A549 (cell line): ENCODE measurements at regions not wholly inside any gene's neighbourhood (a gene's known extent, or its start where the extent isn't known, plus 50 kb on each side); places are given as distances from the start of the nearest gene placed in this dataset.

Experiments used
- ATAC-seq, 2 experiments: fragments of 200-7000 bp in 1 of 2; fragments of >200 bp in 1 of 2; cut with Nextera tagmentation in 1 of 2; cut with Tn5 transposase in 1 of 2; 3 replicates each; pipeline versions ENCODE4 v1.8.0 to v1.9.1; 2018 to 2020; ENCODE audit warnings: mild to moderate bottlenecking in 1 of 2, moderate library complexity in 1 of 2
- CTCF ChIA-PET: fragments of 300-600 bp; sonication (Branson Sonifier 250); formaldehyde crosslinking; extraction: SDS; loops from one replicate; lab custom pipeline; 2021; ENCODE audit warnings: antibody characterized with exemption, inconsistent platforms; lab: Yijun Ruan, JAX
- POLR2A ChIA-PET: fragments of 350-600 bp; formaldehyde crosslinking; extraction: SDS; loops from one replicate; lab custom pipeline; 2021; ENCODE audit warnings: antibody characterized with exemption, inconsistent platforms; lab: Yijun Ruan, JAX
- DNase-seq, 2 experiments: peaks; one replicate each; pipeline versions ENCODE4 v3.0.0 to v3.0.0-alpha.2; 2011 to 2016; ENCODE audit warnings: low read depth in 1 of 2, low spot score in 1 of 2
- FAIRE-seq: peaks from 2 replicates; lab custom pipeline; 2011; peaks lifted over from hg19 to GRCh38; lab: Jason Lieb, UNC
- H3K27ac ChIP-seq, 2 experiments: fragments of >200 bp; sonication (Bioruptor Twin); formaldehyde crosslinking; 3 replicates each; pipeline ENCODE4 v1.5.1; 2016 to 2017
- H3K4me1 ChIP-seq: fragments of >200 bp; sonication (Bioruptor Twin); formaldehyde crosslinking; 3 replicates; pipeline ENCODE4 v1.6.1; 2016
- H3K4me2 ChIP-seq: fragments of >200 bp; sonication (Bioruptor Twin); formaldehyde crosslinking; 3 replicates; pipeline ENCODE4 v1.6.1; 2016
- H3K4me3 ChIP-seq: fragments of >200 bp; sonication (Bioruptor Twin); formaldehyde crosslinking; 3 replicates; pipeline ENCODE4 v1.5.1; 2016
- H3K9me3 ChIP-seq: fragments of >200 bp; sonication (Bioruptor Twin); formaldehyde crosslinking; 3 replicates; pipeline ENCODE4 v1.6.1; 2016
- BHLHE40 ChIP-seq: IDR thresholded peaks from 2 replicates; pipeline ENCODE4 v1.6.1; 2012; ENCODE audit warnings: low read depth, low read length, inconsistent platforms
- CBX8 ChIP-seq: fragments of 200-600 bp; sonication (generic); IDR thresholded peaks from 2 replicates; pipeline ENCODE4 v1.6.1; 2016
- CHD2 ChIP-seq: fragments of 150-350 bp; IDR thresholded peaks from 2 replicates; pipeline ENCODE4 v1.6.1; 2014; ENCODE audit warnings: low read length; ENCODE audit not compliant: partially characterized antibody
- CHD4 ChIP-seq: fragments of 200-600 bp; sonication (generic); IDR thresholded peaks from 2 replicates; pipeline ENCODE4 v1.6.1; 2016; ENCODE audit warnings: antibody characterized with exemption, mild to moderate bottlenecking, borderline replicate concordance
- EHMT2 ChIP-seq: fragments of 200-600 bp; sonication (generic); IDR thresholded peaks from 2 replicates; pipeline ENCODE4 v1.6.1; 2016; ENCODE audit warnings: antibody characterized with exemption, low read depth, mild to moderate bottlenecking, moderate library complexity
- EP300 ChIP-seq, 2 experiments: fragments of >200 bp; sonication (Bioruptor Twin); formaldehyde crosslinking; IDR thresholded peaks; 2 replicates in 1 of 2; 3 replicates in 1 of 2; pipeline ENCODE4 v1.6.1; 2016 to 2017
- ESRRA ChIP-seq: fragments of 150-350 bp; IDR thresholded peaks from 2 replicates; pipeline ENCODE4 v1.6.1; 2014; ENCODE audit warnings: mild to moderate bottlenecking, low read length, borderline replicate concordance
- FOXS1 ChIP-seq: fragments of 250-450 bp; sonication (Bioruptor Pico); IDR thresholded peaks from 2 replicates; pipeline ENCODE4 v1.5.0; 2020; ENCODE audit warnings: mild to moderate bottlenecking, moderate library complexity
- HDAC2 ChIP-seq: fragments of 200-600 bp; sonication (generic); IDR thresholded peaks from 2 replicates; pipeline ENCODE4 v1.6.1; 2016
- HEYL ChIP-seq: fragments of 250-450 bp; sonication (Bioruptor Pico); IDR thresholded peaks from 2 replicates; pipeline ENCODE4 v1.8.0; 2021; ENCODE audit warnings: mild to moderate bottlenecking, moderate library complexity
- HOXB5 ChIP-seq: fragments of 250-450 bp; sonication (Bioruptor Pico); IDR thresholded peaks from 2 replicates; pipeline ENCODE4 v1.5.0; 2020; ENCODE audit warnings: mild to moderate bottlenecking, moderate library complexity
- JUN ChIP-seq, 2 experiments: fragments of >200 bp; sonication (Bioruptor Twin); formaldehyde crosslinking; IDR thresholded peaks; 2 replicates in 1 of 2; 3 replicates in 1 of 2; pipeline ENCODE4 v1.6.1; 2016 to 2017
- KDM1A ChIP-seq: fragments of 200-600 bp; sonication (generic); IDR thresholded peaks from 2 replicates; pipeline ENCODE4 v1.6.1; 2016; ENCODE audit warnings: low read depth, mild to moderate bottlenecking
- MAZ ChIP-seq: fragments of 150-350 bp; IDR thresholded peaks from 2 replicates; pipeline ENCODE4 v1.6.1; 2014; ENCODE audit warnings: antibody characterized with exemption, low read depth, low read length, borderline replicate concordance
- NFE2L2 ChIP-seq: fragments of 150-350 bp; conservative IDR thresholded peaks from 2 replicates; pipeline ENCODE4 v1.6.1; 2014; ENCODE audit warnings: low read length
- NPAS2 ChIP-seq: fragments of 250-450 bp; sonication (Bioruptor Pico); IDR thresholded peaks from 2 replicates; pipeline ENCODE4 v1.8.0; 2022; ENCODE audit warnings: mild to moderate bottlenecking, moderate library complexity, borderline replicate concordance
- NR3C1 ChIP-seq: fragments of >200 bp; sonication (Bioruptor Twin); formaldehyde crosslinking; IDR thresholded peaks from 3 replicates; pipeline ENCODE4 v1.6.1; 2017
- POLR2A ChIP-seq: IDR thresholded peaks from 2 replicates; pipeline ENCODE4 v1.6.1; 2012; ENCODE audit warnings: mild to moderate bottlenecking, low read length
- RAD21 ChIP-seq, 2 experiments: fragments of >200 bp in 1 of 2; sonication (Bioruptor Twin) in 1 of 2; formaldehyde crosslinking in 1 of 2; IDR thresholded peaks in 1 of 2; conservative IDR thresholded peaks in 1 of 2; 2 replicates in 1 of 2; 3 replicates in 1 of 2; pipeline ENCODE4 v1.6.1; 2012 to 2018; ENCODE audit warnings: inconsistent platforms in 1 of 2
- RFX5 ChIP-seq: fragments of 450-650 bp; IDR thresholded peaks from 2 replicates; pipeline ENCODE4 v1.7.1; 2014; ENCODE audit warnings: antibody characterized with exemption, mild to moderate bottlenecking, moderate library complexity
- RNF2 ChIP-seq: fragments of 200-600 bp; sonication (generic); IDR thresholded peaks from 2 replicates; pipeline ENCODE4 v1.6.1; 2016; ENCODE audit warnings: low read depth, mild to moderate bottlenecking, antibody characterized with exemption, moderate library complexity, borderline replicate concordance
- TFCP2L1 ChIP-seq: fragments of 250-450 bp; sonication (Bioruptor Pico); IDR thresholded peaks from 2 replicates; pipeline ENCODE4 v1.5.0; 2021; ENCODE audit warnings: mild to moderate bottlenecking
- TP53 ChIP-seq: fragments of 250-450 bp; sonication (Bioruptor Pico); IDR thresholded peaks from 2 replicates; pipeline ENCODE4 v1.5.0; 2021; ENCODE audit warnings: mild to moderate bottlenecking, moderate library complexity
- WGBS: methylation state at CpG from one replicate; pipeline ENCODE4 v1.1.6; 2017; ENCODE audit errors: missing lambda C conversion rate; 5-methylcytosine and 5-hydroxymethylcytosine counted together
- TF ChIP-seq, protein P1 (sequence below): fragments of 250-450 bp; sonication (Bioruptor Pico); IDR thresholded peaks from 2 replicates; pipeline ENCODE4 v1.5.0; 2021; ENCODE audit warnings: mild to moderate bottlenecking, moderate library complexity, borderline replicate concordance
- TF ChIP-seq, protein P2 (sequence below): IDR thresholded peaks from 2 replicates; pipeline ENCODE4 v1.6.1; 2012
- TF ChIP-seq, protein P3 (sequence below): fragments of 200-600 bp; sonication (generic); IDR thresholded peaks from 2 replicates; pipeline ENCODE4 v1.6.1; 2016; ENCODE audit warnings: antibody characterized with exemption, mild to moderate bottlenecking, moderate library complexity
- TF ChIP-seq, protein P4 (sequence below): fragments of 450-650 bp; IDR thresholded peaks from 2 replicates; pipeline ENCODE4 v1.6.1; 2014; ENCODE audit warnings: antibody characterized with exemption
- TF ChIP-seq, protein P5 (sequence below): IDR thresholded peaks from 2 replicates; pipeline ENCODE4 v1.6.1; 2012; ENCODE audit warnings: low read depth, borderline replicate concordance

DNA sequence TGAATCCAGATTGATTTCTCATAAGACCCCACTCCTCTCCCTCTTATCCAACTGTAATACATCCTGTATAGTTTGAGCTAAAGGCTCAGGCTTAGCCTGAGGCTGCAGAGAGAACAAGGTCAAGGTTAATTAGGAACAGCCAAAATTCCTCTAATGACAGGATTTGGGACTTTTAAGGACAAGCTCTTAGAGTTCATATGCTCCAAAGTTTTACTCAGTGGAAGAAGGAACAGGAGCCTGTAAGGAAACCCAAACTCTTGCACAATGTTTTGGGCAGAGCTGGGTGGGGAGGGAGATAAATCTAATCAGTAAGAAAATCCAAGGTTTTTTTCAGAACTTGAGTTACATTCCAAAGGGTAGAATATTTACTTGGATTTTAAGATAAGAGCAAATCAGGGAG, 238.8 kb downstream of the QDPR start:
- H3K4me2 ChIP-seq: no peak overlapping the region
- no peak overlapping the region for H3K27ac ChIP-seq
- CTCF ChIA-PET: no interaction called here
- no peaks in the 10 kb centered on the region for H3K4me1 ChIP-seq
- TF ChIP-seq FOXS1 (CRISPR knock-in tag) (no peak), MAZ (no peak), HOXB5 (CRISPR knock-in tag) (no peak), HEYL (no peak), ESRRA (no peak), CHD2 (no peak), RNF2 (no peak), RFX5 (no peak), JUN (IDR thresholded peaks at IDR 0.05) (no peak), NR3C1 (no peak), NFE2L2 (no peak), KDM1A (no peak)
- TF ChIP-seq, protein P1, sequence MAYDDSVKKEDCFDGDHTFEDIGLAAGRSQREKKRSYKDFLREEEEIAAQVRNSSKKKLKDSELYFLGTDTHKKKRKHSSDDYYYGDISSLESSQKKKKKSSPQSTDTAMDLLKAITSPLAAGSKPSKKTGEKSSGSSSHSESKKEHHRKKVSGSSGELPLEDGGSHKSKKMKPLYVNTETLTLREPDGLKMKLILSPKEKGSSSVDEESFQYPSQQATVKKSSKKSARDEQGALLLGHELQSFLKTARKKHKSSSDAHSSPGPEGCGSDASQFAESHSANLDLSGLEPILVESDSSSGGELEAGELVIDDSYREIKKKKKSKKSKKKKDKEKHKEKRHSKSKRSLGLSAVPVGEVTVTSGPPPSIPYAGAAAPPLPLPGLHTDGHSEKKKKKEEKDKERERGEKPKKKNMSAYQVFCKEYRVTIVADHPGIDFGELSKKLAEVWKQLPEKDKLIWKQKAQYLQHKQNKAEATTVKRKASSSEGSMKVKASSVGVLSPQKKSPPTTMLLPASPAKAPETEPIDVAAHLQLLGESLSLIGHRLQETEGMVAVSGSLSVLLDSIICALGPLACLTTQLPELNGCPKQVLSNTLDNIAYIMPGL (CRISPR knock-in tag): no peak
- TF ChIP-seq, protein P2, sequence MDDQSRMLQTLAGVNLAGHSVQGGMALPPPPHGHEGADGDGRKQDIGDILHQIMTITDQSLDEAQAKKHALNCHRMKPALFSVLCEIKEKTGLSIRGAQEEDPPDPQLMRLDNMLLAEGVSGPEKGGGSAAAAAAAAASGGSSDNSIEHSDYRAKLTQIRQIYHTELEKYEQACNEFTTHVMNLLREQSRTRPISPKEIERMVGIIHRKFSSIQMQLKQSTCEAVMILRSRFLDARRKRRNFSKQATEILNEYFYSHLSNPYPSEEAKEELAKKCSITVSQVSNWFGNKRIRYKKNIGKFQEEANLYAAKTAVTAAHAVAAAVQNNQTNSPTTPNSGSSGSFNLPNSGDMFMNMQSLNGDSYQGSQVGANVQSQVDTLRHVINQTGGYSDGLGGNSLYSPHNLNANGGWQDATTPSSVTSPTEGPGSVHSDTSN: no peak
- H3K4me3 ChIP-seq: no peak overlapping the region
- ATAC-seq (no peak), DNase-seq (no peak), FAIRE-seq (no peak)
- POLR2A ChIA-PET: no interaction called here
- H3K9me3 ChIP-seq: no peaks in the 10 kb centered on the region

DNA sequence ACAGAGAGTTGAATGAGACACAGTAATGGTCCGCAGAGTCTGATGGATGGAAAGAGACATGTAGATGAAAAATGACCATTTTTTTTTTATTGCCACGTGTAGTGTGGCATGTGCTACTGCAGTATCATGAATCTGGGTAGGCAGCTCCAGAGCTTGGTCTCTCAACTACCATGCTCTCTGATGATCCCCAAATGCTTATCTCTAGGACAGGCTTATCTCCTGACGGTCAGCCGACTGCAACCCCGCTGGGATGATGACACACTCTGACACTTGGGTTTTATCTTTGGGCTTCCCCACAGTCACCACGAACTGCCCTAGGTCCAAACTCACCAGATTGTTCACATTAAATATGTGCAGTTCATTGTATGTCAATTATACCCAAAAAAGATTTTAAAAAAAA, 239.7 kb downstream of the QDPR start:
- H3K4me2 ChIP-seq: no peak overlapping the region
- FAIRE-seq: no peak
- WGBS: 2% methylated on average over 5 of the region's 6 CpGs
- TF ChIP-seq, protein P3, sequence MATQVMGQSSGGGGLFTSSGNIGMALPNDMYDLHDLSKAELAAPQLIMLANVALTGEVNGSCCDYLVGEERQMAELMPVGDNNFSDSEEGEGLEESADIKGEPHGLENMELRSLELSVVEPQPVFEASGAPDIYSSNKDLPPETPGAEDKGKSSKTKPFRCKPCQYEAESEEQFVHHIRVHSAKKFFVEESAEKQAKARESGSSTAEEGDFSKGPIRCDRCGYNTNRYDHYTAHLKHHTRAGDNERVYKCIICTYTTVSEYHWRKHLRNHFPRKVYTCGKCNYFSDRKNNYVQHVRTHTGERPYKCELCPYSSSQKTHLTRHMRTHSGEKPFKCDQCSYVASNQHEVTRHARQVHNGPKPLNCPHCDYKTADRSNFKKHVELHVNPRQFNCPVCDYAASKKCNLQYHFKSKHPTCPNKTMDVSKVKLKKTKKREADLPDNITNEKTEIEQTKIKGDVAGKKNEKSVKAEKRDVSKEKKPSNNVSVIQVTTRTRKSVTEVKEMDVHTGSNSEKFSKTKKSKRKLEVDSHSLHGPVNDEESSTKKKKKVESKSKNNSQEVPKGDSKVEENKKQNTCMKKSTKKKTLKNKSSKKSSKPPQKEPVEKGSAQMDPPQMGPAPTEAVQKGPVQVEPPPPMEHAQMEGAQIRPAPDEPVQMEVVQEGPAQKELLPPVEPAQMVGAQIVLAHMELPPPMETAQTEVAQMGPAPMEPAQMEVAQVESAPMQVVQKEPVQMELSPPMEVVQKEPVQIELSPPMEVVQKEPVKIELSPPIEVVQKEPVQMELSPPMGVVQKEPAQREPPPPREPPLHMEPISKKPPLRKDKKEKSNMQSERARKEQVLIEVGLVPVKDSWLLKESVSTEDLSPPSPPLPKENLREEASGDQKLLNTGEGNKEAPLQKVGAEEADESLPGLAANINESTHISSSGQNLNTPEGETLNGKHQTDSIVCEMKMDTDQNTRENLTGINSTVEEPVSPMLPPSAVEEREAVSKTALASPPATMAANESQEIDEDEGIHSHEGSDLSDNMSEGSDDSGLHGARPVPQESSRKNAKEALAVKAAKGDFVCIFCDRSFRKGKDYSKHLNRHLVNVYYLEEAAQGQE: no peak
- no peak for TF ChIP-seq EHMT2
- no peak for TF ChIP-seq BHLHE40
- ChIA-PET POLR2A (no interaction called here), CTCF (no interaction called here)
- no peak overlapping the region for H3K4me3 ChIP-seq
- no peaks in the 10 kb centered on the region for H3K4me1 ChIP-seq
- H3K27ac ChIP-seq: no peak overlapping the region
- H3K9me3 ChIP-seq: no peaks in the 10 kb centered on the region
- no peak for ATAC-seq
- DNase-seq: no peak

DNA sequence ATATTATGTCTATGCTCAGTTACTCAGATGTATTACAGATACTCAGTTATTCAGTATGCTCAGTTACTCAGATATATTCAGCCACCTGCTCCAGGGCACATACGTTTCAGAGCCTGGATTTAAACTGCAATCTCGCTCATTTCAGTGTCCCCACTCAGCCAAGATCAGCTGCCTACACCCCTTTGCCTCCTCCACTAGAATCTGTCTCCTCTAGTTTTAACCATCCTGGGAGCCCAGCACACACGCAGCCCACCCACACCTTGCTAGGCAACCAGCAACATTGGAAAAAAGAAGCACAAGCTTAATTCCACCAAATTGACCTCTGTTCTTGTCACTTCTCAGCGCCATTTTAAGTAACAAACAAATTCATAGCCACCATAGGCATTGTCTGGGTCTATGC, 246.2 kb downstream of the QDPR start:
- ATAC-seq (no peak), FAIRE-seq (no peak), DNase-seq (no peak)
- CTCF ChIA-PET: no interaction called here
- no peaks in the 10 kb centered on the region for H3K4me1 ChIP-seq
- H3K27ac ChIP-seq: no peak overlapping the region
- 0% methylated on average over 4 of the region's 4 CpGs for WGBS
- H3K9me3 ChIP-seq: no peaks in the 10 kb centered on the region
- H3K4me2 ChIP-seq: no peak overlapping the region
- H3K4me3 ChIP-seq: no peak overlapping the region
- POLR2A ChIA-PET: no interaction called here
- TF ChIP-seq, protein P4, sequence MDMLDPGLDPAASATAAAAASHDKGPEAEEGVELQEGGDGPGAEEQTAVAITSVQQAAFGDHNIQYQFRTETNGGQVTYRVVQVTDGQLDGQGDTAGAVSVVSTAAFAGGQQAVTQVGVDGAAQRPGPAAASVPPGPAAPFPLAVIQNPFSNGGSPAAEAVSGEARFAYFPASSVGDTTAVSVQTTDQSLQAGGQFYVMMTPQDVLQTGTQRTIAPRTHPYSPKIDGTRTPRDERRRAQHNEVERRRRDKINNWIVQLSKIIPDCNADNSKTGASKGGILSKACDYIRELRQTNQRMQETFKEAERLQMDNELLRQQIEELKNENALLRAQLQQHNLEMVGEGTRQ: no peak
- TF ChIP-seq NPAS2 (CRISPR knock-in tag): no peak
- TF ChIP-seq, protein P5, sequence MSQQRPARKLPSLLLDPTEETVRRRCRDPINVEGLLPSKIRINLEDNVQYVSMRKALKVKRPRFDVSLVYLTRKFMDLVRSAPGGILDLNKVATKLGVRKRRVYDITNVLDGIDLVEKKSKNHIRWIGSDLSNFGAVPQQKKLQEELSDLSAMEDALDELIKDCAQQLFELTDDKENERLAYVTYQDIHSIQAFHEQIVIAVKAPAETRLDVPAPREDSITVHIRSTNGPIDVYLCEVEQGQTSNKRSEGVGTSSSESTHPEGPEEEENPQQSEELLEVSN: no peak
- TF ChIP-seq CBX8: no peak
- TF ChIP-seq JUN (IDR thresholded peaks at IDR 0.05): no peak
- no peak for TF ChIP-seq POLR2A
- TF ChIP-seq NFE2L2: no peak
- TF ChIP-seq EHMT2: no peak
- no peak for TF ChIP-seq TP53 (CRISPR knock-in tag)
- no peak for TF ChIP-seq TFCP2L1 (CRISPR knock-in tag)
- no peak for TF ChIP-seq RAD21 (conservative IDR thresholded peaks at IDR 0.05 in 1 of 2, IDR thresholded peaks at IDR 0.05 in 1 of 2)
- no peak for TF ChIP-seq EP300 (IDR thresholded peaks at IDR 0.05)
- TF ChIP-seq, protein P2: no peak
- no peak for TF ChIP-seq NR3C1
- no peak for TF ChIP-seq HDAC2
- TF ChIP-seq CHD4: no peak
